Astrocyte (in vitro differentiated cells and primary cell): ENCODE measurements at regions not wholly inside any gene's neighbourhood (a gene's known extent, or its start where the extent isn't known, plus 50 kb on each side); places are given as distances from the start of the nearest gene placed in this dataset.

Source experiments
- DNase-seq: peaks from one replicate; pipeline ENCODE4 v3.0.0-alpha.2; 2010; ENCODE audit warnings: low read depth
- FAIRE-seq: peaks from 2 replicates; lab custom pipeline; 2011; peaks lifted over from hg19 to GRCh38; lab: Jason Lieb, UNC
- H2AFZ ChIP-seq: 2 replicates; pipeline ENCODE4 v1.6.0; 2012; ENCODE audit warnings: low read depth, low read length, inconsistent platforms
- H3K27ac ChIP-seq: 2 replicates; pipeline ENCODE4 v1.5.1; 2011; ENCODE audit warnings: low read depth, low read length, inconsistent platforms
- H3K27me3 ChIP-seq: 2 replicates; pipeline ENCODE4 v1.6.0; 2011; ENCODE audit warnings: low read length, inconsistent platforms; ENCODE audit not compliant: insufficient read depth
- H3K36me3 ChIP-seq: 2 replicates; pipeline ENCODE4 v1.5.1; 2011; ENCODE audit warnings: low read length, inconsistent platforms; ENCODE audit not compliant: insufficient read depth
- H3K4me1 ChIP-seq: 2 replicates; pipeline ENCODE4 v1.5.1; 2011; ENCODE audit warnings: low read length, inconsistent platforms; ENCODE audit not compliant: insufficient read depth
- H3K4me2 ChIP-seq: 2 replicates; pipeline ENCODE4 v1.6.0; 2012; ENCODE audit warnings: low read length, inconsistent platforms
- H3K4me3 ChIP-seq: 2 replicates; pipeline ENCODE4 v1.5.1; 2011; ENCODE audit warnings: low read depth, mild to moderate bottlenecking, low read length, inconsistent platforms; ENCODE audit not compliant: insufficient read depth
- H3K79me2 ChIP-seq: 2 replicates; pipeline ENCODE4 v1.6.0; 2012; ENCODE audit warnings: mild to moderate bottlenecking, low read length, inconsistent platforms; ENCODE audit not compliant: insufficient read depth
- H3K9ac ChIP-seq: 2 replicates; pipeline ENCODE4 v1.6.0; 2012; ENCODE audit warnings: mild to moderate bottlenecking, low read length, inconsistent platforms
- H3K9me3 ChIP-seq: 2 replicates; pipeline ENCODE4 v1.5.1; 2012; ENCODE audit warnings: low read depth, mild to moderate bottlenecking, low read length, inconsistent platforms; ENCODE audit not compliant: insufficient read depth
- H4K20me1 ChIP-seq: 2 replicates; pipeline ENCODE4 v1.6.0; 2012; ENCODE audit warnings: low read length, inconsistent platforms; ENCODE audit not compliant: insufficient read depth
- H3K27ac Mint-ChIP-seq: one replicate; pipeline ENCODE4 v1.8.0; 2021; ENCODE audit warnings: mild to moderate bottlenecking, mixed read lengths; ENCODE audit not compliant: unreplicated experiment
- H3K27me3 Mint-ChIP-seq: one replicate; pipeline ENCODE4 v1.8.0; 2021; ENCODE audit warnings: low read depth, mixed read lengths; ENCODE audit not compliant: unreplicated experiment
- H3K36me3 Mint-ChIP-seq: one replicate; pipeline ENCODE4 v1.8.0; 2021; ENCODE audit warnings: low read depth, mixed read lengths; ENCODE audit not compliant: unreplicated experiment
- H3K4me1 Mint-ChIP-seq: one replicate; pipeline ENCODE4 v1.8.0; 2021; ENCODE audit warnings: low read depth, mixed read lengths; ENCODE audit not compliant: unreplicated experiment
- H3K4me3 Mint-ChIP-seq: one replicate; pipeline ENCODE4 v1.8.0; 2021; ENCODE audit warnings: mild to moderate bottlenecking, moderate library complexity, mixed read lengths; ENCODE audit not compliant: unreplicated experiment
- H3K9me3 Mint-ChIP-seq: one replicate; pipeline ENCODE4 v1.8.0; 2021; ENCODE audit warnings: mild to moderate bottlenecking, mixed read lengths; ENCODE audit not compliant: unreplicated experiment
- EZH2 ChIP-seq: IDR thresholded peaks from 2 replicates; pipeline ENCODE4 v1.6.1; 2012; ENCODE audit warnings: mild to moderate bottlenecking, low read length, inconsistent platforms; ENCODE audit not compliant: insufficient read depth
- TF ChIP-seq, protein P1 (sequence below): IDR thresholded peaks from 2 replicates; pipeline ENCODE4 v1.5.1; 2011; ENCODE audit warnings: low read depth, mild to moderate bottlenecking, inconsistent platforms, low read length, moderate library complexity; ENCODE audit not compliant: insufficient read depth

DNA sequence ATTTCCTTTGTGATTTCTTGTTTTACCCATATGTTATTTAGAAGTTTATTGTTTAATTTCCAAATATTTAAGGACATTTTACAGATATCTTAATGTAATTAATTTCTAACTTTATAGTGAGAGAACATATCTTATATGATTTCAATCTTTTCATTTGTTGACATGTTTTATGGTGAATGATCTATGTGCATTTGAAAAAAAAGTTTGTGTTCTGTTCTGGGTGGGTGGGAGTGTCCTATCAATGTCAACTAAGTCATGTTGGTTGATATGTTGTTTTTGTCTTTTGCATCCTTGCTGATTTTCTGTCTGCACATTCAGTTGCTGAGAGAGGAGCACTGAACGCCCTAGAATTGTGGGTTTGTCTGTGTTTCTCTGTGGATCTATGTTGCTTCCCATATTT is 50.3 kb upstream of the CBFA2T3 start:
- no peaks in the 10 kb centered on the region for H3K79me2 ChIP-seq
- Mint-ChIP-seq H3K27ac (no peak overlapping the region), H3K27me3 (peaks cover 11% of the 10 kb centered on the region), H3K4me3 (no peak overlapping the region), H3K9me3 (peaks cover 5% of the 10 kb centered on the region), H3K36me3 (no peaks in the 10 kb centered on the region), H3K4me1 (peaks cover 8% of the 10 kb centered on the region)
- no peak overlapping the region for H3K4me2 ChIP-seq
- no peaks in the 10 kb centered on the region for H3K36me3 ChIP-seq
- no peaks in the 10 kb centered on the region for H4K20me1 ChIP-seq
- no peak for TF ChIP-seq EZH2
- TF ChIP-seq, protein P1, sequence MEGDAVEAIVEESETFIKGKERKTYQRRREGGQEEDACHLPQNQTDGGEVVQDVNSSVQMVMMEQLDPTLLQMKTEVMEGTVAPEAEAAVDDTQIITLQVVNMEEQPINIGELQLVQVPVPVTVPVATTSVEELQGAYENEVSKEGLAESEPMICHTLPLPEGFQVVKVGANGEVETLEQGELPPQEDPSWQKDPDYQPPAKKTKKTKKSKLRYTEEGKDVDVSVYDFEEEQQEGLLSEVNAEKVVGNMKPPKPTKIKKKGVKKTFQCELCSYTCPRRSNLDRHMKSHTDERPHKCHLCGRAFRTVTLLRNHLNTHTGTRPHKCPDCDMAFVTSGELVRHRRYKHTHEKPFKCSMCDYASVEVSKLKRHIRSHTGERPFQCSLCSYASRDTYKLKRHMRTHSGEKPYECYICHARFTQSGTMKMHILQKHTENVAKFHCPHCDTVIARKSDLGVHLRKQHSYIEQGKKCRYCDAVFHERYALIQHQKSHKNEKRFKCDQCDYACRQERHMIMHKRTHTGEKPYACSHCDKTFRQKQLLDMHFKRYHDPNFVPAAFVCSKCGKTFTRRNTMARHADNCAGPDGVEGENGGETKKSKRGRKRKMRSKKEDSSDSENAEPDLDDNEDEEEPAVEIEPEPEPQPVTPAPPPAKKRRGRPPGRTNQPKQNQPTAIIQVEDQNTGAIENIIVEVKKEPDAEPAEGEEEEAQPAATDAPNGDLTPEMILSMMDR = no peak
- H3K4me1 ChIP-seq = no peaks in the 10 kb centered on the region
- peaks cover 6% of the 10 kb centered on the region for H3K27me3 ChIP-seq
- no peak overlapping the region for H3K9ac ChIP-seq
- FAIRE-seq (no peak), DNase-seq (no peak)
- no peak overlapping the region for H2AFZ ChIP-seq
- peaks cover 7% of the 10 kb centered on the region for H3K9me3 ChIP-seq
- no peak overlapping the region for H3K4me3 ChIP-seq
- H3K27ac ChIP-seq = no peak overlapping the region

DNA sequence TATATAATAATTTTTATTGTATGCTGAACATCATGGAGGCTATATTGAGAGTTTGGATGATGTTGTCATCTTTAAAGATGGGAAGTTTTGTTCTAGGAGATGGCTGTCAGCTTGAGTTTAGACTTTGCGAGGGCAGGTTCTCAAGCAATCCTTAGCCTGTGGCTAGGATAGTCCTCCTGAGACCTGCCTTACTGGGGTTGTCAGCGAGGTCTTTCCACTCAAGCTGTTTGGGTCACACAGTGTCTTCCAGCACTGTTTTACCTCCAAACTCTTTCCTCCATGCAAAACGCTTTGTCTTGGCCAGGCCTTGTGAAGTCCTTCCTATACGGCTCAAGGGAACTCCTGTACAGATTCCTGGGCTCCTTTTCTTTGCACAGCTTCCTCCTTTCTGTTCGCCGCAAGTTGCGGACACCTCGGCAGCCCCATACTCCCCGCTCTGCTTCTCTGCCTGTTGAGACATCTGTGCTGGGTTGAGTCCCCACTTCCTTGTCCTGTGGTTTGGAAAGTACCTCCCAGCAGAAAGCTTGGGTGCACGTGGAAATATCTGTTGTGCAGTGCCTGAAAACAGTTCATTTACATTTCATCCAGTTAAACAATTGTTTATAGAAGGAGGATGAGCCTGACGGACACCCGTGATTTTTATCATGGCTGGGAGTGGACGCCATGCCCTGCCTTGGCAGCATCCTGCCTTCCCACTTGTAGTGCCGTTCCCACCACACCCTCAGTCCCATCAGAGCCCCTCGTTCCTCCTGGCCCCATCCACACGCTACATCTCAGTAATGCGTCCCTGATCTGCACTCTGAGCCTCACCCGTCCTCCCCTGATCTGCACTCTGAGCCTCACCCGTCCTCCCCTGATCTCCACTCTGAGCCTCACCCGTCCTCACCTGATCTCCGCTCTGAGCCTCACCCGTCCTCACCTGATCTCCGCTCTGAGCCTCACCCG is 55.0 kb upstream of the CBFA2T3 start:
- TF ChIP-seq, protein P1 = no peak
- no peak for TF ChIP-seq EZH2
- FAIRE-seq = no peak
- peaks cover 14% of the 10 kb centered on the region for H3K27me3 Mint-ChIP-seq
- H3K9me3 Mint-ChIP-seq = peaks cover 7% of the 10 kb centered on the region
- H3K27ac Mint-ChIP-seq = no peak overlapping the region
- H3K4me1 Mint-ChIP-seq = no peaks in the 10 kb centered on the region
- Histone ChIP-seq H3K36me3 (no peaks in the 10 kb centered on the region), H3K4me2 (no peak overlapping the region), H2AFZ (no peak overlapping the region), H3K79me2 (no peaks in the 10 kb centered on the region), H3K4me1 (no peaks in the 10 kb centered on the region), H3K27ac (no peak overlapping the region), H3K9me3 (peaks cover 2% of the 10 kb centered on the region), H3K27me3 (peaks cover 4% of the 10 kb centered on the region), H4K20me1 (no peaks in the 10 kb centered on the region), H3K4me3 (no peak overlapping the region), H3K9ac (no peak overlapping the region)
- no peak for DNase-seq
- H3K36me3 Mint-ChIP-seq = no peaks in the 10 kb centered on the region
- no peak overlapping the region for H3K4me3 Mint-ChIP-seq

DNA sequence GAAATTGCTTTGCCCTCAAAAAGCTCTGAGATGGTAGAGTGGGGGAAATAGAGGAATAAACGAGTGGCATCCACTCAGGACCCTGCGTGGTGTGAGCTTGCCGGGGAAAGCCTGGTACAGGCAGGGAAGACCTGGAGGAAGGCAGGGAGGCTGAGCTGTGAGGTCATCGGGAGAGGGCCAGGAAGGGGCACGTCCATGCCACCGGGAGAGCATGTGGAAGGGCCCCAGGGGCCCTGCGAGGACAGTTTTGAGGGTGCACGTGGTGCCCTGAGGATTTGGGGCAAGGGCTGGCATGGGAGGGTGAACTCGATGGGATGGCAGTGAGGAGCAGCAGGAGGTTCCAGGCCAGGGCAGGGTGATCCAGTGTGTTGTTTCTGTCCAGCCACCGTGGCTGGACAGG is 56.3 kb upstream of the CBFA2T3 start:
- Histone ChIP-seq H3K27ac (no peak overlapping the region), H4K20me1 (no peaks in the 10 kb centered on the region), H3K36me3 (no peaks in the 10 kb centered on the region), H3K4me1 (no peaks in the 10 kb centered on the region), H3K4me2 (no peak overlapping the region), H3K79me2 (no peaks in the 10 kb centered on the region), H3K27me3 (peaks cover 6% of the 10 kb centered on the region), H3K9me3 (peaks cover 2% of the 10 kb centered on the region), H3K4me3 (no peak overlapping the region), H2AFZ (no peak overlapping the region), H3K9ac (no peak overlapping the region)
- DNase-seq (no peak), FAIRE-seq (no peak)
- Mint-ChIP-seq H3K27me3 (peaks cover 22% of the 10 kb centered on the region), H3K36me3 (no peaks in the 10 kb centered on the region), H3K4me1 (no peaks in the 10 kb centered on the region), H3K9me3 (peaks cover 7% of the 10 kb centered on the region), H3K4me3 (no peak overlapping the region), H3K27ac (peak overlapping the region; percentile 18)
- TF ChIP-seq, protein P1 = no peak
